ENCODE measurements at regions not wholly inside any gene's neighbourhood (a gene's known extent, or its start where the extent isn't known, plus 50 kb on each side); places are given as distances from the start of the nearest gene placed in this dataset.

- TF ChIP-seq, protein P1, sequence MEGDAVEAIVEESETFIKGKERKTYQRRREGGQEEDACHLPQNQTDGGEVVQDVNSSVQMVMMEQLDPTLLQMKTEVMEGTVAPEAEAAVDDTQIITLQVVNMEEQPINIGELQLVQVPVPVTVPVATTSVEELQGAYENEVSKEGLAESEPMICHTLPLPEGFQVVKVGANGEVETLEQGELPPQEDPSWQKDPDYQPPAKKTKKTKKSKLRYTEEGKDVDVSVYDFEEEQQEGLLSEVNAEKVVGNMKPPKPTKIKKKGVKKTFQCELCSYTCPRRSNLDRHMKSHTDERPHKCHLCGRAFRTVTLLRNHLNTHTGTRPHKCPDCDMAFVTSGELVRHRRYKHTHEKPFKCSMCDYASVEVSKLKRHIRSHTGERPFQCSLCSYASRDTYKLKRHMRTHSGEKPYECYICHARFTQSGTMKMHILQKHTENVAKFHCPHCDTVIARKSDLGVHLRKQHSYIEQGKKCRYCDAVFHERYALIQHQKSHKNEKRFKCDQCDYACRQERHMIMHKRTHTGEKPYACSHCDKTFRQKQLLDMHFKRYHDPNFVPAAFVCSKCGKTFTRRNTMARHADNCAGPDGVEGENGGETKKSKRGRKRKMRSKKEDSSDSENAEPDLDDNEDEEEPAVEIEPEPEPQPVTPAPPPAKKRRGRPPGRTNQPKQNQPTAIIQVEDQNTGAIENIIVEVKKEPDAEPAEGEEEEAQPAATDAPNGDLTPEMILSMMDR (IDR thresholded peaks at IDR 0.05 in 2 of 3, conservative IDR thresholded peaks at IDR 0.05 in 1 of 3; ENCODE audit: borderline replicate concordance in 1 of 3, insufficient read depth in 1 of 3, low read depth in 2 of 3, low read length in 2 of 3), result no peak
- TF ChIP-seq CEBPB (IDR thresholded peaks at IDR 0.05; ENCODE audit: low read depth), result no peak
- no peak for TF ChIP-seq RAD21 (IDR thresholded peaks at IDR 0.05; ENCODE audit: low read depth)
- TF ChIP-seq POLR2A (IDR thresholded peaks at IDR 0.05; ENCODE audit: borderline replicate concordance, extremely low read depth, insufficient read depth, insufficient read length), result no peak
- no peak for TF ChIP-seq POLR2AphosphoS5 (IDR thresholded peaks at IDR 0.05; ENCODE audit: low read depth, low read length)
- no peak for TF ChIP-seq EZH2 (IDR thresholded peaks at IDR 0.05)
- TF ChIP-seq SRF (IDR thresholded peaks at IDR 0.05; ENCODE audit: low read depth), result no peak
Observed at GRCh38 chr6:147849401-147850330, 341.2 kb downstream of the SAMD5 start.
